NT2/D1 (cell line): ENCODE measurements at regions not wholly inside any gene's neighbourhood (a gene's known extent, or its start where the extent isn't known, plus 50 kb on each side); places are given as distances from the start of the nearest gene placed in this dataset.

Experiments
- DNase-seq: peaks from one replicate; pipeline ENCODE4 v3.0.0-alpha.2; 2011; ENCODE audit warnings: low read depth, low spot score
- H3K27me3 ChIP-seq: 2 replicates; pipeline ENCODE4 v1.6.0; 2011; ENCODE audit warnings: mild to moderate bottlenecking; ENCODE audit not compliant: insufficient read length, insufficient read depth
- H3K36me3 ChIP-seq: 2 replicates; pipeline ENCODE4 v1.6.1; 2011; ENCODE audit warnings: mild to moderate bottlenecking, low read length, mixed read lengths; ENCODE audit not compliant: insufficient read depth, insufficient read length
- H3K4me1 ChIP-seq: 2 replicates; pipeline ENCODE4 v1.5.1; 2011; ENCODE audit not compliant: insufficient read depth, insufficient read length
- H3K4me3 ChIP-seq: 2 replicates; pipeline ENCODE4 v1.5.1; 2011; ENCODE audit warnings: low read depth; ENCODE audit not compliant: insufficient read length
- H3K9ac ChIP-seq: 2 replicates; pipeline ENCODE4 v1.6.0; 2011; ENCODE audit warnings: low read depth; ENCODE audit not compliant: insufficient read length
- H3K9me3 ChIP-seq: 2 replicates; pipeline ENCODE4 v1.5.1; 2011; ENCODE audit warnings: mild to moderate bottlenecking, low read length; ENCODE audit not compliant: insufficient read depth
- SUZ12 ChIP-seq: IDR thresholded peaks from 2 replicates; pipeline ENCODE4 v1.6.1; 2011; ENCODE audit not compliant: insufficient read length, insufficient read depth; ENCODE audit errors: extremely low read depth
- YY1 ChIP-seq: IDR thresholded peaks from 2 replicates; pipeline ENCODE4 v1.6.1; 2011; ENCODE audit not compliant: insufficient read length, insufficient read depth
- ZNF274 ChIP-seq: IDR thresholded peaks from 2 replicates; pipeline ENCODE4 v1.6.1; 2011; ENCODE audit warnings: mild to moderate bottlenecking, low read depth, low read length

DNA sequence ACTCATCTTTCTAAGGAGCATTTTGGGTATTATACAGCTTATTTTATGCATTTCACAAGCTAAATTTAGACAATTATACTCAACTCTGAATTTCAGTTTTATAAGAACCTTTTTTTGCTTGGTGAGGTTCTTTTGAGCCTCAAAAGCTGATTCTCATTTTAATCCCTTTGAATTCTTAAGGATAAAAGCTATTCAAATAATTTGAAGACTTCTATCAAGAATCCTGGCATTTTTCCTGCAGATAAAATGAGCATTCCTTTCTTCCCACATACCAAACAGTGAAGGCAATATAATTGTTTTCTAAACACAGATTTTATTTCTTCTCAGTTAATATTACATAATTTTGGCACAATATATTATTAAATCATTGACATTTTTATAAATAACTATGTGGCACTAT lies 118.4 kb upstream of the GPM6A start:
- DNase-seq = no peak
- no peaks in the 10 kb centered on the region for H3K9me3 ChIP-seq
- H3K4me1 ChIP-seq = no peaks in the 10 kb centered on the region
- TF ChIP-seq YY1 (no peak), SUZ12 (no peak), ZNF274 (no peak)
- no peaks in the 10 kb centered on the region for H3K27me3 ChIP-seq
- no peaks in the 10 kb centered on the region for H3K36me3 ChIP-seq
- no peak overlapping the region for H3K4me3 ChIP-seq
- H3K9ac ChIP-seq = no peak overlapping the region

GRCh38 chr4:175932116-175932515 lies 120.1 kb upstream of the GPM6A start:
- Histone ChIP-seq H3K4me3 (no peak overlapping the region), H3K36me3 (no peaks in the 10 kb centered on the region), H3K9me3 (no peaks in the 10 kb centered on the region), H3K4me1 (no peaks in the 10 kb centered on the region), H3K27me3 (no peaks in the 10 kb centered on the region), H3K9ac (no peak overlapping the region)
- no peak for DNase-seq
- TF ChIP-seq ZNF274 = no peak
- TF ChIP-seq SUZ12 = no peak

DNA sequence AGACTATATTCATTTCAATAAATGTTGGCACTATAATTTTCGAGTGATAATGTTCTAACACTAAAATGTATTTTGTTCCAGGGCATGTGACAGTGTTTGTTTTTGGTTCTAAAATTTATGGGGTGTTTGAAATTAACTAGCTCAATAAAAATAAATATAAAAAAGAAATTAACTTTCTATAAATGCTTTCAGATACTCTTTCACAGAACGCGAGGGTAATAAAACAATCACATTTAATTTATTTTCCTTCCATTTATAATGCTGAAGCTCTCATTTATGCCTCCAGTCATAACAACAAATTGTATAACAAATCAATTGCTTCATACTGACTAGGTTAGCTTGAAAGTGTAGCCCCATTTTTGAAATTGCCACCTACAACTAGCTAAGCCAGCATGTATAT lies 122.4 kb upstream of the GPM6A start:
- H3K4me1 ChIP-seq = no peaks in the 10 kb centered on the region
- no peaks in the 10 kb centered on the region for H3K36me3 ChIP-seq
- H3K27me3 ChIP-seq = no peaks in the 10 kb centered on the region
- no peak overlapping the region for H3K4me3 ChIP-seq
- H3K9ac ChIP-seq = no peak overlapping the region
- H3K9me3 ChIP-seq = no peaks in the 10 kb centered on the region
- no peak for TF ChIP-seq SUZ12
- TF ChIP-seq YY1 = no peak
- no peak for TF ChIP-seq ZNF274
- DNase-seq = no peak

GRCh38 chr4:175935016-175935661 lies 123.1 kb upstream of the GPM6A start:
- Histone ChIP-seq H3K36me3 (no peaks in the 10 kb centered on the region), H3K9me3 (no peaks in the 10 kb centered on the region), H3K9ac (no peak overlapping the region), H3K4me3 (no peak overlapping the region), H3K27me3 (no peaks in the 10 kb centered on the region), H3K4me1 (no peaks in the 10 kb centered on the region)
- DNase-seq = no peak
- TF ChIP-seq SUZ12 (no peak), YY1 (no peak), ZNF274 (no peak)

DNA sequence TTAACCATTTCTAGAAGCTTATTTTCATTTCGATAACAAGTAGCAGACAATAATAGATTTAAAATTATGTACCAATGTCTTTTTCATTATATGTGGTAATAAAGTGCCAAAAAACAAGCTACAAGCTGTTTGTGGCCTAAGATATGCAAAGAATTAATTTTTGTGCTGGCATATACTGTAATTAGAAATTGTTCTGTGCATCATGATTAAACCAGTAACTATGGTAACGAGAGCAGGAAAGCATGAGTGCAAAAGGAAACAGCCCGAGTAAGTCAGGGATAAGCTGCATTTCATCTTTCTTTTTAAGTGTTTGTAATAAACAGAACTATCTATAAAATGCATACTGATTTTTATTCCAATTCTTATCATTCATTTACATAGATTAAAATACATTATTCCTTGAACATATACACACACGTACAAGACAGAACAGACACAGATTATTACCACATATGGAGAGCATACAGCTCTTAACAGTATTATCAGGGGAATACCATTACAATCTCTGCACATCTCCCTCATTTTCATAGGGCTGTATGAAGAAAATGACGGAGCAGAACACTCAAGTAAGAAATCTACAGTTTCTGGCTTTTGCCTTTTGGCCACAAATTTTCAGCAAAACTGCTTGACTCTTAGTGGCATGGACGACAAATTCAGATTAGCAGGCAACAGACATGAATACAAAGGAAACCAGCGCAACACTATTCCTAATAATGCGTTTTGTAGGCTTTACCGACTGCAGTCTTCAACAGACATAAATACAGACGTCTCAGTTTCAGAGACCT lies 121.3 kb upstream of the WDR17 start:
- no peaks in the 10 kb centered on the region for H3K27me3 ChIP-seq
- H3K4me1 ChIP-seq = no peaks in the 10 kb centered on the region
- TF ChIP-seq ZNF274 (no peak), YY1 (no peak), SUZ12 (no peak)
- no peak overlapping the region for H3K9ac ChIP-seq
- no peaks in the 10 kb centered on the region for H3K36me3 ChIP-seq
- no peaks in the 10 kb centered on the region for H3K9me3 ChIP-seq
- H3K4me3 ChIP-seq = no peak overlapping the region
- no peak for DNase-seq

DNA sequence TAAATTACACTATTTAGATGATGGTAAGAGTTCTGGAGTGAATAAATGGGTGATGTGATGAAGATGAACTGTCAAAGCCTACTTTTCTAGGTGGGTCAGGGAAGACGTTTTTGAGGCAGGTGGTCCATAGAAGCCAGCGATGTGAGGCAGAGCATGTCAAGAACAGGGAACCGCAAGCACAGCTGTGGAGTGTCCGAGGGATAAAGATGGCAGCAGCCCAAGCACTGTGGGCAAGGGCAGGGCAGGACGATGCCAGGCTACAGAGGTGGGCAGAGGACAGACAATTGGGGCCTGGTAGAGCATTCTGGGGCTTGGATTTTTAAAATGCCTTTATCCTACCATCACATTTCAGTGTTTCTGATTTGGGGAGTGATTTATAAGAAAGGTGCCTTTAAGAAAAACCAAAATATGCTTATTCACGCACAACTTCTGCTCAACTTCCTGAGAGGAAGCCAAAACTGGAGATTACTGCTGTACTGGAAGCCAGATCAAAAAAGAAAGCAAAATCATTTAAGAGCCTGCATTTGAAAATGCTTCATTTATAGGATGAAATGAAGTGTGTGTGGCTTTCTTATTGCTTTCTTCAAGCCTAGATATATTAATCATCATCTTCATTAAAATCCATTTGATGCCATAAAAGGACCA lies 119.0 kb upstream of the WDR17 start:
- Histone ChIP-seq H3K4me3 (no peak overlapping the region), H3K9me3 (no peaks in the 10 kb centered on the region), H3K27me3 (no peaks in the 10 kb centered on the region), H3K36me3 (no peaks in the 10 kb centered on the region), H3K9ac (no peak overlapping the region), H3K4me1 (no peaks in the 10 kb centered on the region)
- TF ChIP-seq ZNF274 (no peak), SUZ12 (no peak), YY1 (no peak)
- no peak for DNase-seq

DNA sequence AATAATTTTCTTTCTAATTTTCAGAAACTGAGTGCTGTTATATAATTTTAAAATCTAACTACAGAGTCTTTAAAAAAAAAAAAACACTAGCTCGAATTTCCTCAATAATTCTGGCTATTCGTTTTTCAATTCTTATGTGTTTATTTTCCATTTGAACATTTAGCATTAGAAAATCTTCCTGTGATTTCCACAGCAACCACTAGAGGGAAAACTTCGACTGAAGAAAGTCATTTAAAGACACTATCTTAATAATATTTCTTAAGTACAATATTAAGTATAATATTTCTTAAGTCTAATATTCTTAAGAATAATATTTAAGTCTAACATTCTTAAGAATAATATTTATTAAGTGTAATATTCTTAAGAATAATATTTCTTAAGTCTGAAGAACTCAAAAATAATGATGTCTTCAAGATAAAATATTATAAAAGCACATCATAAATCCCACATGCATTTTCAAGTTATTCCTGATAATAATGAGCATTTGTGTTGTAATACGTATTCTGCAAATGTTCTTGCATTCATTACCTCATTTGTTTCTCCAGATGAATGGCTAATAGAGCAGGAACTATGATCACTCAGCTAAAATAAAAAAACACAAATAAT lies 118.4 kb upstream of the WDR17 start:
- no peak for TF ChIP-seq ZNF274
- TF ChIP-seq SUZ12 = no peak
- no peak for TF ChIP-seq YY1
- Histone ChIP-seq H3K9me3 (no peaks in the 10 kb centered on the region), H3K4me3 (no peak overlapping the region), H3K4me1 (no peaks in the 10 kb centered on the region), H3K36me3 (no peaks in the 10 kb centered on the region), H3K27me3 (no peaks in the 10 kb centered on the region), H3K9ac (no peak overlapping the region)
- DNase-seq = no peak
